ENCODE measurements at regions not wholly inside any gene's neighbourhood (a gene's known extent, or its start where the extent isn't known, plus 50 kb on each side); places are given as distances from the start of the nearest gene placed in this dataset.

DNA sequence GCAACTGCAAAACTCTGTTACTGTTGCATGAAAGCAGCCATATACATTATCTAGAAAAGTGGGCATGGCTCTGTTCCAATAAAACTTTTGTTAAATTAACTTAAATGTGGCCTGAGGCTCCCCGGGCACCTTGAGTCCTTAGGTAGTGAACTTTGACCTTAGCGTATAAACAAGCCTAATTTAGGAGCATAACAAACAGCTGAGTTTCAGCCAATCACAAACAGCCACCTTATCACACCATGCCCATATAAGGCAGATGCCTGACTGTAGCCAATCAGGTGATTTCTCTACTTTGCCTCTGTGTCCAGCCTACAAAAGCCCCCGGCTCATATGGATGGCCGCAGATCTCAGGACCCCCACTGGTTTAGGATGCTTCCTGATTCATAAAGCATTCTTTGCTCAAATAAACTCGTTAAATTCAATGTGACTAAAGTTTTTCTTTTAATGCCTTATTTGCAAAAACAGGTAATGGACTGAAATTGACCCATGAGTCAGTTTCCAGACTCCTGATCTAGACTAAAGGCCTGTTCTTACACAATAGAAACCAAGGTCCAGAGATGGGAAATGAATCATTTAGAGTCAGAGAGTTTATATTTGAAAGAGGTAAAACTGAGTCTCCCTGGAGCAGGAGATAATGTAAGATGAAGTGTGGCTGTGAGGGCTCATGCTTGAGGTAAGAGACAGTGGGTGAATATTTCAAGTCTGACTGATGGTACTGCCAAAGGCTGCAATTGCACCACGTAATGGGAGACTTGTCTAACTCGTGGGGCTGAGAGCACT, 130.2 kb downstream of the FGF9 start:
- H3K27me3 Mint-ChIP-seq (ENCODE audit: insufficient read depth, low read depth, poor library complexity), result peaks cover 2% of the 10 kb centered on the region
- H3K4me2 ChIP-seq, result no peak overlapping the region
- H3K79me2 ChIP-seq (replicated peaks; ENCODE audit: insufficient read depth), result no peaks in the 10 kb centered on the region
- no peaks in the 10 kb centered on the region; the same call in 2 of the 3 replicates for H3K36me3 Mint-ChIP-seq (ENCODE audit: low read depth)
- no peaks in the 10 kb centered on the region for H3F3A ChIP-seq (replicated peaks; ENCODE audit: low read depth)
- no peaks in the 10 kb centered on the region for H4K20me1 ChIP-seq (replicated peaks; ENCODE audit: insufficient read depth)
- no peaks in the 10 kb centered on the region for H3K4me1 ChIP-seq (ENCODE audit: insufficient read depth)
- ATAC-seq, result no peak; the same call in 2 of the 3 replicates
- TF ChIP-seq STAT1 (IDR thresholded peaks at IDR 0.05; ENCODE audit: unreplicated experiment), result no peak
- no peak for TF ChIP-seq EZH2phosphoT487 (IDR thresholded peaks at IDR 0.05; ENCODE audit: unreplicated experiment)
- TF ChIP-seq, protein P1, sequence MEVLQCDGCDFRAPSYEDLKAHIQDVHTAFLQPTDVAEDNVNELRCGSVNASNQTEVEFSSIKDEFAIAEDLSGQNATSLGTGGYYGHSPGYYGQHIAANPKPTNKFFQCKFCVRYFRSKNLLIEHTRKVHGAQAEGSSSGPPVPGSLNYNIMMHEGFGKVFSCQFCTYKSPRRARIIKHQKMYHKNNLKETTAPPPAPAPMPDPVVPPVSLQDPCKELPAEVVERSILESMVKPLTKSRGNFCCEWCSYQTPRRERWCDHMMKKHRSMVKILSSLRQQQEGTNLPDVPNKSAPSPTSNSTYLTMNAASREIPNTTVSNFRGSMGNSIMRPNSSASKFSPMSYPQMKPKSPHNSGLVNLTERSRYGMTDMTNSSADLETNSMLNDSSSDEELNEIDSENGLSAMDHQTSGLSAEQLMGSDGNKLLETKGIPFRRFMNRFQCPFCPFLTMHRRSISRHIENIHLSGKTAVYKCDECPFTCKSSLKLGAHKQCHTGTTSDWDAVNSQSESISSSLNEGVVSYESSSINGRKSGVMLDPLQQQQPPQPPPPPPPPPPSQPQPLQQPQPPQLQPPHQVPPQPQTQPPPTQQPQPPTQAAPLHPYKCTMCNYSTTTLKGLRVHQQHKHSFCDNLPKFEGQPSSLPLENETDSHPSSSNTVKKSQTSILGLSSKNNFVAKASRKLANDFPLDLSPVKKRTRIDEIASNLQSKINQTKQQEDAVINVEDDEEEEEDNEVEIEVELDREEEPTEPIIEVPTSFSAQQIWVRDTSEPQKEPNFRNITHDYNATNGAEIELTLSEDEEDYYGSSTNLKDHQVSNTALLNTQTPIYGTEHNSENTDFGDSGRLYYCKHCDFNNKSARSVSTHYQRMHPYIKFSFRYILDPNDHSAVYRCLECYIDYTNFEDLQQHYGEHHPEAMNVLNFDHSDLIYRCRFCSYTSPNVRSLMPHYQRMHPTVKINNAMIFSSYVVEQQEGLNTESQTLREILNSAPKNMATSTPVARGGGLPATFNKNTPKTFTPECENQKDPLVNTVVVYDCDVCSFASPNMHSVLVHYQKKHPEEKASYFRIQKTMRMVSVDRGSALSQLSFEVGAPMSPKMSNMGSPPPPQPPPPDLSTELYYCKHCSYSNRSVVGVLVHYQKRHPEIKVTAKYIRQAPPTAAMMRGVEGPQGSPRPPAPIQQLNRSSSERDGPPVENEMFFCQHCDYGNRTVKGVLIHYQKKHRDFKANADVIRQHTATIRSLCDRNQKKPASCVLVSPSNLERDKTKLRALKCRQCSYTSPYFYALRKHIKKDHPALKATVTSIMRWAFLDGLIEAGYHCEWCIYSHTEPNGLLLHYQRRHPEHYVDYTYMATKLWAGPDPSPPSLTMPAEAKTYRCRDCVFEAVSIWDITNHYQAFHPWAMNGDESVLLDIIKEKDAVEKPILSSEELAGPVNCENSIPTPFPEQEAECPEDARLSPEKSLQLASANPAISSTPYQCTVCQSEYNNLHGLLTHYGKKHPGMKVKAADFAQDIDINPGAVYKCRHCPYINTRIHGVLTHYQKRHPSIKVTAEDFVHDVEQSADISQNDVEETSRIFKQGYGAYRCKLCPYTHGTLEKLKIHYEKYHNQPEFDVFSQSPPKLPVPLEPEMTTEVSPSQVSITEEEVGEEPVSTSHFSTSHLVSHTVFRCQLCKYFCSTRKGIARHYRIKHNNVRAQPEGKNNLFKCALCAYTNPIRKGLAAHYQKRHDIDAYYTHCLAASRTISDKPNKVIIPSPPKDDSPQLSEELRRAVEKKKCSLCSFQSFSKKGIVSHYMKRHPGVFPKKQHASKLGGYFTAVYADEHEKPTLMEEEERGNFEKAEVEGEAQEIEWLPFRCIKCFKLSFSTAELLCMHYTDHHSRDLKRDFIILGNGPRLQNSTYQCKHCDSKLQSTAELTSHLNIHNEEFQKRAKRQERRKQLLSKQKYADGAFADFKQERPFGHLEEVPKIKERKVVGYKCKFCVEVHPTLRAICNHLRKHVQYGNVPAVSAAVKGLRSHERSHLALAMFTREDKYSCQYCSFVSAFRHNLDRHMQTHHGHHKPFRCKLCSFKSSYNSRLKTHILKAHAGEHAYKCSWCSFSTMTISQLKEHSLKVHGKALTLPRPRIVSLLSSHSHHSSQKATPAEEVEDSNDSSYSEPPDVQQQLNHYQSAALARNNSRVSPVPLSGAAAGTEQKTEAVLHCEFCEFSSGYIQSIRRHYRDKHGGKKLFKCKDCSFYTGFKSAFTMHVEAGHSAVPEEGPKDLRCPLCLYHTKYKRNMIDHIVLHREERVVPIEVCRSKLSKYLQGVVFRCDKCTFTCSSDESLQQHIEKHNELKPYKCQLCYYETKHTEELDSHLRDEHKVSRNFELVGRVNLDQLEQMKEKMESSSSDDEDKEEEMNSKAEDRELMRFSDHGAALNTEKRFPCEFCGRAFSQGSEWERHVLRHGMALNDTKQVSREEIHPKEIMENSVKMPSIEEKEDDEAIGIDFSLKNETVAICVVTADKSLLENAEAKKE (CRISPR knock-in tag; IDR thresholded peaks at IDR 0.05), result no peak
- TF ChIP-seq, protein P2, sequence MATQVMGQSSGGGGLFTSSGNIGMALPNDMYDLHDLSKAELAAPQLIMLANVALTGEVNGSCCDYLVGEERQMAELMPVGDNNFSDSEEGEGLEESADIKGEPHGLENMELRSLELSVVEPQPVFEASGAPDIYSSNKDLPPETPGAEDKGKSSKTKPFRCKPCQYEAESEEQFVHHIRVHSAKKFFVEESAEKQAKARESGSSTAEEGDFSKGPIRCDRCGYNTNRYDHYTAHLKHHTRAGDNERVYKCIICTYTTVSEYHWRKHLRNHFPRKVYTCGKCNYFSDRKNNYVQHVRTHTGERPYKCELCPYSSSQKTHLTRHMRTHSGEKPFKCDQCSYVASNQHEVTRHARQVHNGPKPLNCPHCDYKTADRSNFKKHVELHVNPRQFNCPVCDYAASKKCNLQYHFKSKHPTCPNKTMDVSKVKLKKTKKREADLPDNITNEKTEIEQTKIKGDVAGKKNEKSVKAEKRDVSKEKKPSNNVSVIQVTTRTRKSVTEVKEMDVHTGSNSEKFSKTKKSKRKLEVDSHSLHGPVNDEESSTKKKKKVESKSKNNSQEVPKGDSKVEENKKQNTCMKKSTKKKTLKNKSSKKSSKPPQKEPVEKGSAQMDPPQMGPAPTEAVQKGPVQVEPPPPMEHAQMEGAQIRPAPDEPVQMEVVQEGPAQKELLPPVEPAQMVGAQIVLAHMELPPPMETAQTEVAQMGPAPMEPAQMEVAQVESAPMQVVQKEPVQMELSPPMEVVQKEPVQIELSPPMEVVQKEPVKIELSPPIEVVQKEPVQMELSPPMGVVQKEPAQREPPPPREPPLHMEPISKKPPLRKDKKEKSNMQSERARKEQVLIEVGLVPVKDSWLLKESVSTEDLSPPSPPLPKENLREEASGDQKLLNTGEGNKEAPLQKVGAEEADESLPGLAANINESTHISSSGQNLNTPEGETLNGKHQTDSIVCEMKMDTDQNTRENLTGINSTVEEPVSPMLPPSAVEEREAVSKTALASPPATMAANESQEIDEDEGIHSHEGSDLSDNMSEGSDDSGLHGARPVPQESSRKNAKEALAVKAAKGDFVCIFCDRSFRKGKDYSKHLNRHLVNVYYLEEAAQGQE (IDR thresholded peaks at IDR 0.05; ENCODE audit: unreplicated experiment), result no peak
- TF ChIP-seq, protein P3, sequence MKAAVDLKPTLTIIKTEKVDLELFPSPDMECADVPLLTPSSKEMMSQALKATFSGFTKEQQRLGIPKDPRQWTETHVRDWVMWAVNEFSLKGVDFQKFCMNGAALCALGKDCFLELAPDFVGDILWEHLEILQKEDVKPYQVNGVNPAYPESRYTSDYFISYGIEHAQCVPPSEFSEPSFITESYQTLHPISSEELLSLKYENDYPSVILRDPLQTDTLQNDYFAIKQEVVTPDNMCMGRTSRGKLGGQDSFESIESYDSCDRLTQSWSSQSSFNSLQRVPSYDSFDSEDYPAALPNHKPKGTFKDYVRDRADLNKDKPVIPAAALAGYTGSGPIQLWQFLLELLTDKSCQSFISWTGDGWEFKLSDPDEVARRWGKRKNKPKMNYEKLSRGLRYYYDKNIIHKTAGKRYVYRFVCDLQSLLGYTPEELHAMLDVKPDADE (IDR thresholded peaks at IDR 0.05), result no peak
- TF ChIP-seq POLR2AphosphoS5 (IDR thresholded peaks at IDR 0.05; ENCODE audit: low read depth), result no peak
- TF ChIP-seq, protein P4, sequence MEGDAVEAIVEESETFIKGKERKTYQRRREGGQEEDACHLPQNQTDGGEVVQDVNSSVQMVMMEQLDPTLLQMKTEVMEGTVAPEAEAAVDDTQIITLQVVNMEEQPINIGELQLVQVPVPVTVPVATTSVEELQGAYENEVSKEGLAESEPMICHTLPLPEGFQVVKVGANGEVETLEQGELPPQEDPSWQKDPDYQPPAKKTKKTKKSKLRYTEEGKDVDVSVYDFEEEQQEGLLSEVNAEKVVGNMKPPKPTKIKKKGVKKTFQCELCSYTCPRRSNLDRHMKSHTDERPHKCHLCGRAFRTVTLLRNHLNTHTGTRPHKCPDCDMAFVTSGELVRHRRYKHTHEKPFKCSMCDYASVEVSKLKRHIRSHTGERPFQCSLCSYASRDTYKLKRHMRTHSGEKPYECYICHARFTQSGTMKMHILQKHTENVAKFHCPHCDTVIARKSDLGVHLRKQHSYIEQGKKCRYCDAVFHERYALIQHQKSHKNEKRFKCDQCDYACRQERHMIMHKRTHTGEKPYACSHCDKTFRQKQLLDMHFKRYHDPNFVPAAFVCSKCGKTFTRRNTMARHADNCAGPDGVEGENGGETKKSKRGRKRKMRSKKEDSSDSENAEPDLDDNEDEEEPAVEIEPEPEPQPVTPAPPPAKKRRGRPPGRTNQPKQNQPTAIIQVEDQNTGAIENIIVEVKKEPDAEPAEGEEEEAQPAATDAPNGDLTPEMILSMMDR (conservative IDR thresholded peaks at IDR 0.05; ENCODE audit: low read depth in 2 of 2), result no peak
- TF ChIP-seq ZNF331 (CRISPR knock-in tag; IDR thresholded peaks at IDR 0.05; ENCODE audit: low read depth), result no peak
- no peak for TF ChIP-seq JUNB (IDR thresholded peaks at IDR 0.05; ENCODE audit: unreplicated experiment)
- TF ChIP-seq ZNF114 (CRISPR knock-in tag; IDR thresholded peaks at IDR 0.05), result no peak
- TF ChIP-seq CREB1 (CRISPR knock-in tag; IDR thresholded peaks at IDR 0.05; ENCODE audit: low read depth), result no peak
- no peak for TF ChIP-seq EZH2 (IDR thresholded peaks at IDR 0.05; ENCODE audit: low read depth, unreplicated experiment)
- TF ChIP-seq NANOG (IDR thresholded peaks at IDR 0.05; ENCODE audit: borderline replicate concordance), result no peak
- H3K4me3 Mint-ChIP-seq, result no peak overlapping the region
- DNase-seq (ENCODE audit: low spot score), result peak; percentile 2
- no peaks in the 10 kb centered on the region for H3K36me3 ChIP-seq (ENCODE audit: insufficient read depth)
- no peak overlapping the region for H3K27ac ChIP-seq (ENCODE audit: low read depth)
- peaks cover 11% of the 10 kb centered on the region for H3K9me2 ChIP-seq (ENCODE audit: insufficient read depth)
- no peaks in the 10 kb centered on the region for H3K27me3 ChIP-seq (ENCODE audit: insufficient read depth)
- no peaks in the 10 kb centered on the region for H3K9me3 Mint-ChIP-seq
- H3K4me3 ChIP-seq, result no peak overlapping the region
- H3K27ac Mint-ChIP-seq, result peak overlapping the region; percentile 23; the same call in 1 of the 2 replicates
- H2AFZ ChIP-seq, result no peak overlapping the region
- no peaks in the 10 kb centered on the region for H3K4me1 Mint-ChIP-seq

Measured in GM23338 (cell line).